B cell (primary cell): ENCODE measurements at regions not wholly inside any gene's neighbourhood (a gene's known extent, or its start where the extent isn't known, plus 50 kb on each side); places are given as distances from the start of the nearest gene placed in this dataset.

Source experiments
- ATAC-seq: fragments of 200-7000 bp; cut with Tn5 transposase; one replicate; pipeline ENCODE4 v1.10.0; 2021; ENCODE audit warnings: low read depth, mild to moderate bottlenecking, moderate number of reproducible peaks, moderate library complexity
- CTCF ChIA-PET: fragments of 350-600 bp; sonication (Branson Sonifier 250); formaldehyde crosslinking; loops from one replicate; lab custom pipeline; 2021; ENCODE audit warnings: antibody characterized with exemption, inconsistent platforms; lab: Charles Lee
- POLR2A ChIA-PET: fragments of 350-600 bp; sonication (Branson Sonifier 250); formaldehyde crosslinking; loops from one replicate; lab custom pipeline; 2021; ENCODE audit warnings: antibody characterized with exemption; lab: Charles Lee
- DNase-seq: peaks from one replicate; pipeline ENCODE4 v3.0.0; 2013
- H2AFZ ChIP-seq: 2 replicates; pipeline ENCODE4 v1.6.1; 2012; ENCODE audit warnings: mild to moderate bottlenecking, low read depth, low read length; ENCODE audit not compliant: insufficient read depth, poor library complexity, severe bottlenecking
- H3K27ac ChIP-seq, 2 donors: 1 replicate in 1 of 2; 2 replicates in 1 of 2; pipeline ENCODE4 v1.5.1; 2012 to 2013; ENCODE audit warnings: low read length in 2 of 2, mild to moderate bottlenecking in 2 of 2, moderate library complexity in 1 of 2
- H3K27me3 ChIP-seq, 4 experiments: fragments of 200-600 bp in 1 of 4; sonication (generic) in 1 of 4; replicated peaks in 1 of 4; 1 replicate in 2 of 4; 2 replicates in 2 of 4; pipeline versions ENCODE4 v1.6.1 to v1.7.0; 2013 to 2016; ENCODE audit warnings: low read length in 3 of 4, mild to moderate bottlenecking in 2 of 4, mixed read lengths in 1 of 4, moderate library complexity in 1 of 4; ENCODE audit not compliant: insufficient read depth in 4 of 4, control insufficient read depth in 3 of 4; ENCODE audit errors: control extremely low read depth in 1 of 4
- H3K36me3 ChIP-seq, 2 experiments: replicated peaks in 1 of 2; 1 replicate in 1 of 2; 2 replicates in 1 of 2; pipeline versions ENCODE4 v1.6.1 to v1.7.1; 2013; ENCODE audit warnings: low read length in 1 of 2; ENCODE audit not compliant: insufficient read depth in 2 of 2, control insufficient read depth in 1 of 2; ENCODE audit errors: control extremely low read depth in 1 of 2, extremely low read depth in 1 of 2
- H3K4me1 ChIP-seq, 2 donors: fragments of 200-600 bp in 1 of 2; sonication (generic) in 1 of 2; 1 replicate in 1 of 2; 2 replicates in 1 of 2; pipeline versions ENCODE4 v1.5.1 to v1.6.1; 2013 to 2017; ENCODE audit warnings: low read length in 2 of 2; ENCODE audit not compliant: control insufficient read depth in 2 of 2, insufficient read depth in 2 of 2
- H3K4me2 ChIP-seq: replicated peaks from 2 replicates; pipeline ENCODE3; 2012; ENCODE audit warnings: mild to moderate bottlenecking, low read depth, low read length; ENCODE audit not compliant: poor library complexity, severe bottlenecking
- H3K4me3 ChIP-seq, 5 experiments: fragments of 200-600 bp in 1 of 5; sonication (generic) in 1 of 5; 1 replicate in 3 of 5; 2 replicates in 2 of 5; pipeline versions ENCODE4 v1.5.1 to v1.7.0; 2011 to 2016; ENCODE audit warnings: low read length in 4 of 5, mild to moderate bottlenecking in 4 of 5, low read depth in 2 of 5, control low read depth in 1 of 5, moderate library complexity in 1 of 5; ENCODE audit not compliant: insufficient read depth in 1 of 5; ENCODE audit errors: control extremely low read depth in 1 of 5, extremely low read depth in 1 of 5
- H3K79me2 ChIP-seq: fragments of 200-600 bp; sonication (generic); one replicate; pipeline ENCODE4 v1.6.0; 2016; ENCODE audit warnings: low read length; ENCODE audit not compliant: control insufficient read depth, insufficient read depth
- H3K9ac ChIP-seq: fragments of 200-600 bp; sonication (generic); 2 replicates; pipeline ENCODE4 v1.6.1; 2017; ENCODE audit warnings: mild to moderate bottlenecking, low read length, moderate library complexity
- H3K9me3 ChIP-seq, 3 donors: one replicate each; pipeline versions ENCODE4 v1.6.1 to v1.7.1; 2013; ENCODE audit warnings: low read length in 2 of 3; ENCODE audit not compliant: control insufficient read depth in 2 of 3, insufficient read depth in 1 of 3; ENCODE audit errors: control extremely low read depth in 1 of 3
- H4K20me1 ChIP-seq: 2 replicates; pipeline ENCODE4 v1.6.0; 2012; ENCODE audit warnings: mild to moderate bottlenecking, low read length; ENCODE audit not compliant: insufficient read depth, control insufficient read depth, poor library complexity, severe bottlenecking
- H3K27ac Mint-ChIP-seq: one replicate; pipeline ENCODE4 v1.8.0; 2021; ENCODE audit warnings: mixed read lengths
- H3K27me3 Mint-ChIP-seq: one replicate; pipeline ENCODE4 v1.8.0; 2021; ENCODE audit warnings: mixed read lengths
- H3K4me1 Mint-ChIP-seq: one replicate; pipeline ENCODE4 v1.8.0; 2021; ENCODE audit warnings: mixed read lengths
- H3K4me3 Mint-ChIP-seq: one replicate; pipeline ENCODE4 v1.8.0; 2021; ENCODE audit warnings: mixed read lengths
- H3K9me3 Mint-ChIP-seq: one replicate; pipeline ENCODE4 v1.8.0; 2022; ENCODE audit warnings: mixed read lengths; ENCODE audit not compliant: insufficient read depth
- EZH2 ChIP-seq: IDR thresholded peaks from 2 replicates; pipeline ENCODE4 v1.6.1; 2012; ENCODE audit warnings: borderline replicate concordance, low read depth, mild to moderate bottlenecking, moderate library complexity, low read length; ENCODE audit not compliant: insufficient read depth, poor library complexity, severe bottlenecking
- WGBS: methylation state at CpG from one replicate; pipeline ENCODE4 v1.1.5; 2013; ENCODE audit warnings: missing lambda C conversion rate; ENCODE audit not compliant: insufficient coverage; 5-methylcytosine and 5-hydroxymethylcytosine counted together
- intact Hi-C: fragments of 100-400 bp; cut with micrococcal nuclease; formaldehyde crosslinking; loops from one replicate; pipeline ENCODE4 v1.10.0; 2022
- TF ChIP-seq, protein P1 (sequence below): fragments of 200-600 bp; IDR thresholded peaks from one replicate; pipeline ENCODE4 v1.8.0; 2022; ENCODE audit warnings: antibody characterized with exemption, mild to moderate bottlenecking

DNA sequence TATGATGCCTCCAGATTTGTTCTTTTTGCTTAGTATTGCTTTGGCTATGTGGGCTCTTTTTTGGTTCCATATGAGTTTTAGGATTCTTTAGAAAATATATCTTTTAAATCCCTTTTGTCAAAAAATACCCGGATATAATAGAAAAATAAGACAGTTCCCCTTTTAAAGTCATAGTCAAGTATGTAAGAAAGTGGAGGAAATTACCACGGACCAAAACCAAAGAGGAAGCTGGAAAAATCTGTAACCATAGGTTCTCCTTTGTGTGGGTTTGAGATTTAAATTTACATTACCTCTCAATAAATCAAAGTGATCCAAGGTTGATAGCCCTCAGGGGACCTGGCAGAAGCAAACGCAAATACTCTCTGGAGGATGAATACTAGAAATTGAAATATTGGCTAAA, 58.3 kb upstream of the PACRGL start:
- DNase-seq (no peak), ATAC-seq (no peak)
- TF ChIP-seq, protein P1, sequence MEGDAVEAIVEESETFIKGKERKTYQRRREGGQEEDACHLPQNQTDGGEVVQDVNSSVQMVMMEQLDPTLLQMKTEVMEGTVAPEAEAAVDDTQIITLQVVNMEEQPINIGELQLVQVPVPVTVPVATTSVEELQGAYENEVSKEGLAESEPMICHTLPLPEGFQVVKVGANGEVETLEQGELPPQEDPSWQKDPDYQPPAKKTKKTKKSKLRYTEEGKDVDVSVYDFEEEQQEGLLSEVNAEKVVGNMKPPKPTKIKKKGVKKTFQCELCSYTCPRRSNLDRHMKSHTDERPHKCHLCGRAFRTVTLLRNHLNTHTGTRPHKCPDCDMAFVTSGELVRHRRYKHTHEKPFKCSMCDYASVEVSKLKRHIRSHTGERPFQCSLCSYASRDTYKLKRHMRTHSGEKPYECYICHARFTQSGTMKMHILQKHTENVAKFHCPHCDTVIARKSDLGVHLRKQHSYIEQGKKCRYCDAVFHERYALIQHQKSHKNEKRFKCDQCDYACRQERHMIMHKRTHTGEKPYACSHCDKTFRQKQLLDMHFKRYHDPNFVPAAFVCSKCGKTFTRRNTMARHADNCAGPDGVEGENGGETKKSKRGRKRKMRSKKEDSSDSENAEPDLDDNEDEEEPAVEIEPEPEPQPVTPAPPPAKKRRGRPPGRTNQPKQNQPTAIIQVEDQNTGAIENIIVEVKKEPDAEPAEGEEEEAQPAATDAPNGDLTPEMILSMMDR = no peak
- TF ChIP-seq EZH2 = no peak
- Histone ChIP-seq H3K9ac (no peak overlapping the region), H3K27ac (no peak overlapping the region), H4K20me1 (no peaks in the 10 kb centered on the region), H3K36me3 (no peaks in the 10 kb centered on the region), H3K4me1 (no peaks in the 10 kb centered on the region), H3K9me3 (no peaks in the 10 kb centered on the region), H2AFZ (no peak overlapping the region), H3K4me3 (no peak overlapping the region), H3K27me3 (no peaks in the 10 kb centered on the region), H3K79me2 (no peaks in the 10 kb centered on the region), H3K4me2 (no peak overlapping the region)
- ChIA-PET POLR2A (no interaction called here), CTCF (no interaction called here)
- Mint-ChIP-seq H3K27me3 (no peaks in the 10 kb centered on the region), H3K9me3 (peaks cover 2% of the 10 kb centered on the region), H3K4me1 (no peaks in the 10 kb centered on the region), H3K27ac (no peak overlapping the region), H3K4me3 (no peak overlapping the region)
- intact Hi-C loops = no loop called here
- no CpG with 5 or more reads among the region's 3 CpGs for WGBS

DNA sequence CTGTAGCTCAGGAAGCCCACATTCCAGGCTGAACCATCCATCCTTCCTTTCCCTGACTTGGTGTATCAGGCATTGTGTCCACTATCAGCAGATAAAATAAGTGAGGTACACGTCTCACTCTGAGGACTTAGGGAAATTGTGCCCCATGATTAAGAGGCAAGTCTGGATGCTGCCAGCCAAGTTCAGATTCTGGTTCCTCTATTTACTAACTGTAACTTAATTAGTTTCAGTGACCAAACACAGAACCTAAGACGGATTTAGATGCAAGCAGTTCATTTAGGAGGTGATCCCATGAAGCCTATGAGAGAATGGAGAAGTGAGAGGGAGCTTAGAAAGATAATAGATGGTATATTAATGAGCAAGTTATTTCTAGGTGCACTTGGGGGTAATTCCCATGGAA, 56.6 kb upstream of the PACRGL start:
- 67% methylated on average over 1 of the region's 2 CpGs for WGBS

More for the DNA sequence above, 56.6 kb upstream of the PACRGL start:
- intact Hi-C loops = no loop called here
- DNase-seq (no peak), ATAC-seq (no peak)
- Histone ChIP-seq H3K9ac (no peak overlapping the region), H2AFZ (no peak overlapping the region), H3K36me3 (no peaks in the 10 kb centered on the region), H3K4me2 (no peak overlapping the region), H3K27ac (no peak overlapping the region), H3K79me2 (no peaks in the 10 kb centered on the region), H3K4me3 (no peak overlapping the region), H3K4me1 (no peaks in the 10 kb centered on the region), H4K20me1 (no peaks in the 10 kb centered on the region), H3K9me3 (no peaks in the 10 kb centered on the region), H3K27me3 (no peaks in the 10 kb centered on the region)
- H3K27me3 Mint-ChIP-seq = no peaks in the 10 kb centered on the region
- H3K4me1 Mint-ChIP-seq = no peaks in the 10 kb centered on the region
- ChIA-PET CTCF (no interaction called here), POLR2A (no interaction called here)
- TF ChIP-seq, protein P1 = no peak
- TF ChIP-seq EZH2 = no peak
- H3K9me3 Mint-ChIP-seq = peaks cover 2% of the 10 kb centered on the region
- no peak overlapping the region for H3K4me3 Mint-ChIP-seq
- H3K27ac Mint-ChIP-seq = no peak overlapping the region
